Endothelial cell (in vitro differentiated cells): ENCODE measurements at regions not wholly inside any gene's neighbourhood (a gene's known extent, or its start where the extent isn't known, plus 50 kb on each side); places are given as distances from the start of the nearest gene placed in this dataset.

Experiments
- DNase-seq: peaks from one replicate; pipeline ENCODE4 v3.0.0; 2021; ENCODE audit warnings: low spot score
- H3K27ac Mint-ChIP-seq: one replicate; pipeline ENCODE4 v1.8.0; 2021; ENCODE audit warnings: mixed read lengths, inconsistent platforms; ENCODE audit not compliant: unreplicated experiment
- H3K27me3 Mint-ChIP-seq: one replicate; pipeline ENCODE4 v1.8.0; 2021; ENCODE audit warnings: mild to moderate bottlenecking, moderate library complexity, mixed read lengths, inconsistent platforms; ENCODE audit not compliant: unreplicated experiment
- H3K36me3 Mint-ChIP-seq: one replicate; pipeline ENCODE4 v1.8.0; 2021; ENCODE audit warnings: mild to moderate bottlenecking, low read depth, mixed read lengths, inconsistent platforms; ENCODE audit not compliant: unreplicated experiment
- H3K4me1 Mint-ChIP-seq: one replicate; pipeline ENCODE4 v1.8.0; 2021; ENCODE audit warnings: mild to moderate bottlenecking, mixed read lengths, inconsistent platforms; ENCODE audit not compliant: unreplicated experiment
- H3K4me3 Mint-ChIP-seq: one replicate; pipeline ENCODE4 v1.8.0; 2021; ENCODE audit warnings: mild to moderate bottlenecking, mixed read lengths, inconsistent platforms; ENCODE audit not compliant: unreplicated experiment
- H3K9me3 Mint-ChIP-seq: one replicate; pipeline ENCODE4 v1.8.0; 2021; ENCODE audit warnings: mixed read lengths, inconsistent platforms; ENCODE audit not compliant: unreplicated experiment
- TF ChIP-seq, protein P1 (sequence below): fragments of 200-600 bp; sonication (generic); IDR thresholded peaks from one replicate; pipeline ENCODE4 v1.5.0; 2021; ENCODE audit warnings: antibody characterized with exemption; ENCODE audit not compliant: unreplicated experiment

GRCh38 chr10:43861966-43862751 is 213.5 kb upstream of the ZNF32 start:
- H3K4me1 Mint-ChIP-seq = peaks cover 4% of the 10 kb centered on the region
- H3K36me3 Mint-ChIP-seq = no peaks in the 10 kb centered on the region
- no peak for DNase-seq
- no peaks in the 10 kb centered on the region for H3K9me3 Mint-ChIP-seq
- H3K27ac Mint-ChIP-seq = no peak overlapping the region
- H3K4me3 Mint-ChIP-seq = no peak overlapping the region
- TF ChIP-seq, protein P1, sequence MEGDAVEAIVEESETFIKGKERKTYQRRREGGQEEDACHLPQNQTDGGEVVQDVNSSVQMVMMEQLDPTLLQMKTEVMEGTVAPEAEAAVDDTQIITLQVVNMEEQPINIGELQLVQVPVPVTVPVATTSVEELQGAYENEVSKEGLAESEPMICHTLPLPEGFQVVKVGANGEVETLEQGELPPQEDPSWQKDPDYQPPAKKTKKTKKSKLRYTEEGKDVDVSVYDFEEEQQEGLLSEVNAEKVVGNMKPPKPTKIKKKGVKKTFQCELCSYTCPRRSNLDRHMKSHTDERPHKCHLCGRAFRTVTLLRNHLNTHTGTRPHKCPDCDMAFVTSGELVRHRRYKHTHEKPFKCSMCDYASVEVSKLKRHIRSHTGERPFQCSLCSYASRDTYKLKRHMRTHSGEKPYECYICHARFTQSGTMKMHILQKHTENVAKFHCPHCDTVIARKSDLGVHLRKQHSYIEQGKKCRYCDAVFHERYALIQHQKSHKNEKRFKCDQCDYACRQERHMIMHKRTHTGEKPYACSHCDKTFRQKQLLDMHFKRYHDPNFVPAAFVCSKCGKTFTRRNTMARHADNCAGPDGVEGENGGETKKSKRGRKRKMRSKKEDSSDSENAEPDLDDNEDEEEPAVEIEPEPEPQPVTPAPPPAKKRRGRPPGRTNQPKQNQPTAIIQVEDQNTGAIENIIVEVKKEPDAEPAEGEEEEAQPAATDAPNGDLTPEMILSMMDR = no peak
- no peaks in the 10 kb centered on the region for H3K27me3 Mint-ChIP-seq

DNA sequence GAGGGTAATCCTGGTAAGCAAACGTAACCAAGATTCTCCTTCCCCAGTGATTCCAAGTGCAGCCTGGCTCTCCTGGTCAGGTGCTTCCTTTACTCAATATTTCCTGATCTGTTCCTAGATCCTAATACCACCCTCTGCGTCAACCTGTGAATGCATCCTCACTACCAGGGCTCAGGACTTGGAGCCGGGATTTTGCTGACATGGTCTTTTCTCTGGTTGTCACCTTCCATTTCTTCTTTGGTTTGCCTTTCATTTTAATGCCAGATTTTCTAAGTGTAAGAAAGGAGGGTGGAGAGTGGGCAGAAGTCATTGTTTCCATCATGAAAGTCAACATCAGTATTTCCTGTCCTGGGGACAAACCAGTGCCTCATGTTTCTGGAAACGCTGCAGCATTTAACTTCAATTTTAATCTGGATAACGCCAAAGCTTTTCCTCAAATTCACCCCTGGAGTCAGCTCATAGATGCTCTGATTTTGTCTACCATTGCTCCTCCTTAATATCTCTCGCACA is 210.4 kb upstream of the ZNF32 start:
- no peaks in the 10 kb centered on the region for H3K36me3 Mint-ChIP-seq
- no peak overlapping the region for H3K4me3 Mint-ChIP-seq
- TF ChIP-seq, protein P1 = no peak
- no peaks in the 10 kb centered on the region for H3K9me3 Mint-ChIP-seq
- H3K27ac Mint-ChIP-seq = no peak overlapping the region
- H3K4me1 Mint-ChIP-seq = peaks cover 4% of the 10 kb centered on the region
- DNase-seq = no peak
- H3K27me3 Mint-ChIP-seq = peaks cover 2% of the 10 kb centered on the region

DNA sequence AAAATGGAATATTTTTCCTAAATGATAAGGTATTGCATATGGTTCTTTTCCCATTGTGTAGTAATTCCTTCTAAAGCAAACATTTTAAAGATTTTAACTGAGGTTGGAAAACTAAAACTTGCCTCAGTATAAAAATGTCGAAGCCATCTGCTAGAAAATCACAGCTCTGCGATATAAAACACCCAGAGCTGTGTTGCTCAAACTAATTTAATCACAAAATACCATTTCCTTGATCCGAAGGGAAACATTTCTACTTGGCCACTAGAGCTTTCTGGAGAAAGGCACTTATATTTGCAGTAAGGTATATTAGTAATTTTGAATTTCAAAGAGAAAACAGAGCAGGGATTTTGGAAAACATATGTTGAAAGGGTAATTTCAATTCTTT is 209.2 kb upstream of the ZNF32 start:
- DNase-seq = no peak
- peaks cover 2% of the 10 kb centered on the region for H3K27me3 Mint-ChIP-seq
- no peaks in the 10 kb centered on the region for H3K36me3 Mint-ChIP-seq
- peaks cover 4% of the 10 kb centered on the region for H3K4me1 Mint-ChIP-seq
- no peaks in the 10 kb centered on the region for H3K9me3 Mint-ChIP-seq
- TF ChIP-seq, protein P1 = no peak
- H3K4me3 Mint-ChIP-seq = no peak overlapping the region
- no peak overlapping the region for H3K27ac Mint-ChIP-seq

DNA sequence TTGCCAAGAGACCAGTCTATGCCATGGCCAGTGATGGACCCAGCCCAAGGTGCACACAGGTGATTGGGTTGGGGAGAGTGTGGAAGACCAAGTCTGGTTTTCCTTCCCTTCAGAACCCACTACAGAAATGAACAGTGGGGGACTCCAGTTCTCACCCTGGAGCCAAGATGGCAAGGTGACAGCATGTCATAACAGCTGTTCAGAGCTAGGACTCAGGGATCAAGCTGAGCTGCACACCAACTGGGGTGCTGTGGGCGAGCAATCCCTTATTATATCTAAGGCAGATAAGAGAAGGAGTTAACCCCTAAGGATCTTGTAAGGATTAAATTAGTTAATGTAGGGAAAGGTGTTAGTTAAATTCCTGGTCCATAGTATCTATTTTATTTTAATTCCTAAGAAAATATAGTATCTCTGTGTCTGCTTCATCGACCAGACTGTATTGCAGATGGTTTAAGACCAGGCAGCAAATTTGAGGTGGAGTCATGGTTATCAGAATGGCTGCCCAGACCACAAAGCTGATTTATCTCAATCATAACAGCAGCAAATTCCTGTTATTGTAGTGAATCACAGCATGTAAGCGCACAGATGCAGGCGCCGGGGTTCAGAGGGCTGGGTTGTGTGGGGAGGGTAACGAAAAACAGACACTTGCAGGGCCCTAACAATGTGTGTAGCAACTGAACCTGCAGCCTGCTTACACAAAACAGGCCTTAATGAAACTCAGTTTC is 208.7 kb upstream of the ZNF32 start:
- Mint-ChIP-seq H3K27ac (no peak overlapping the region), H3K27me3 (peaks cover 2% of the 10 kb centered on the region), H3K9me3 (no peaks in the 10 kb centered on the region), H3K4me3 (no peak overlapping the region), H3K4me1 (peaks cover 4% of the 10 kb centered on the region), H3K36me3 (no peaks in the 10 kb centered on the region)
- DNase-seq = no peak
- TF ChIP-seq, protein P1 = no peak

DNA sequence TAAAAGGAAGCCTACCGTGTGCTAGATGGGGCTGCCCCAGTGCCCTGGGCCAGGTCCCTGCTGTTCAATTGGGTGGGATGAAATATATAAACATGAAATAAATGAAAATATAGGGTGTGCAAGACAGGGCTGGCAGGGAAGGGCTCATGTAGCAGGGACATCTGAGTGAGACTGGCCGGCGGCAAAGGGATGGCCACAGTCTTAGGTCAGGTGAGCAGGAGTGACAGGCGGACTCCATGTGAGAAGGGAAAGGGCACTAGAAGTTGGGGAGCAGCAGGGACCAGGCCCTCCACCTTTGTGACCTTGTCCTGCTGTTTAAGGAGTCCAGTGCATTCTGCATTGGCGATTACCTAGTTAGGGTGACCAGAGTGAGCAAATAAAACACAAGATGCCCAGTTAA is 207.6 kb upstream of the ZNF32 start:
- no peaks in the 10 kb centered on the region for H3K9me3 Mint-ChIP-seq
- DNase-seq = no peak
- no peak overlapping the region for H3K4me3 Mint-ChIP-seq
- H3K4me1 Mint-ChIP-seq = peaks cover 4% of the 10 kb centered on the region
- no peak overlapping the region for H3K27ac Mint-ChIP-seq
- TF ChIP-seq, protein P1 = no peak
- H3K36me3 Mint-ChIP-seq = no peaks in the 10 kb centered on the region
- peaks cover 2% of the 10 kb centered on the region for H3K27me3 Mint-ChIP-seq
